Heart left ventricle (tissue), 13 donors: ENCODE measurements at regions not wholly inside any gene's neighbourhood (a gene's known extent, or its start where the extent isn't known, plus 50 kb on each side); places are given as distances from the start of the nearest gene placed in this dataset.

ENCODE experiments used
- CTCF ChIP-seq, 12 donors: fragments of 200-600 bp; sonication (generic) in 4 of 12; IDR thresholded peaks; one replicate each; pipeline versions ENCODE4 v1.5.0 to v1.8.0; 2018 to 2022; ENCODE audit warnings: antibody characterized with exemption in 12 of 12, mild to moderate bottlenecking in 5 of 12
- POLR2A ChIP-seq, 2 donors: fragments of 450-650 bp; IDR thresholded peaks; one replicate each; pipeline ENCODE4 v1.6.1; 2017; ENCODE audit warnings: antibody characterized with exemption in 2 of 2, mild to moderate bottlenecking in 2 of 2, moderate library complexity in 2 of 2
- donor health status: ischemic (EF 13 %, LVEDD 7.1; RV severe dilation, severe dysfunction).
- donor health status: DM: no; HTN: yes; CAD: no.
- donor health status: DM: no; HTN: no; CAD: no.
- donor health status: ischemic (EF 25% LVEDD 6.9; RV normal size, moderate dysfunction).
- donor health status: ischemic (EF 25% LVEDD 5.7; RV mildly dilated, moderate dysfunction).
- donor health status: ischemic (EF 35%, LVEDD 5.7; RV mildly dilated, moderate dysfunction).
- donor health status: nonischemic (EF 11% LVEDD 7.7; RV severe dilation, severe dysfunction).
- donor health status: DM: yes; HTN: yes; CAD: no.
- donor health status: PGD.
- donor health status: ischemic (EF 29% LVEDD 5.4; RV normal size, mild dysfunction).
- donor health status: nonischemic (EF 23%, LVEDD 6.1; RV moderate dilation, normal function).

- TF ChIP-seq CTCF (IDR thresholded peaks at IDR 0.05) (no peak), POLR2A (IDR thresholded peaks at IDR 0.05) (no peak)
Observed at GRCh38 chr2:16214391-16214790, 274.0 kb downstream of the MYCN start.
